ENCODE measurements at regions not wholly inside any gene's neighbourhood (a gene's known extent, or its start where the extent isn't known, plus 50 kb on each side); places are given as distances from the start of the nearest gene placed in this dataset.

DNA sequence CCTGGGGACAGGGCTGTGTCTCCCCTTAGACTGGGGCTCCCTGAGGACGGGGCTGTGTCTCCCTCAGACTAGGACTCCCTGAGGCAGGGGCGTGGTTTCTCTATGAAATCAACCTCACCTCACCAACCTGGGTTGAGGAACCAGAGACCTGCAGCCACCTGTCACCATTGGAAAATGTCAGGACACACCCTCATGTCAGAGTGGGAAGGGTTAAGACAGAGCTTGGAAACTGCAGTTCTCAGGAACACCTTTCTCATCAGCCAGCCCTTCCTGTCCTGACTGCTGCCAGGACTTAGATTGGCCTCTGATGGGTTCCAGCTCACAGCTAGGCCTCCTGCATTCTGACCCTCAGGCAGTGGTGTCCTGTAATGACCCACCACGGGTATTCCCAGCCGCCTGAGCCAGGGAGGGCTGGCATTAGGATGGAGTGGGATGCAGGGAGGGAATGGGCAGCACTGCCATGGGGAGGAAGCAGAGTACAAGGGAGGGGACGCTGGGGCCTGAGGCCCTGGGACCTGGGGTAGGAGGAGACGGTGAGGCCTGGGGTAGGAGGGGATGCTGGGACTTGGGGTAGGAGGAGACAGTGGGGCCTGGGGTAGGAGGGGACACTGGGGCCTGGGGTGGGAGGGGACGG, 76.3 kb downstream of the MRPL14 start:
- in situ Hi-C loops (cut with HindIII; ENCODE audit: low sequenced_read_pairs): no loop called here

DNA sequence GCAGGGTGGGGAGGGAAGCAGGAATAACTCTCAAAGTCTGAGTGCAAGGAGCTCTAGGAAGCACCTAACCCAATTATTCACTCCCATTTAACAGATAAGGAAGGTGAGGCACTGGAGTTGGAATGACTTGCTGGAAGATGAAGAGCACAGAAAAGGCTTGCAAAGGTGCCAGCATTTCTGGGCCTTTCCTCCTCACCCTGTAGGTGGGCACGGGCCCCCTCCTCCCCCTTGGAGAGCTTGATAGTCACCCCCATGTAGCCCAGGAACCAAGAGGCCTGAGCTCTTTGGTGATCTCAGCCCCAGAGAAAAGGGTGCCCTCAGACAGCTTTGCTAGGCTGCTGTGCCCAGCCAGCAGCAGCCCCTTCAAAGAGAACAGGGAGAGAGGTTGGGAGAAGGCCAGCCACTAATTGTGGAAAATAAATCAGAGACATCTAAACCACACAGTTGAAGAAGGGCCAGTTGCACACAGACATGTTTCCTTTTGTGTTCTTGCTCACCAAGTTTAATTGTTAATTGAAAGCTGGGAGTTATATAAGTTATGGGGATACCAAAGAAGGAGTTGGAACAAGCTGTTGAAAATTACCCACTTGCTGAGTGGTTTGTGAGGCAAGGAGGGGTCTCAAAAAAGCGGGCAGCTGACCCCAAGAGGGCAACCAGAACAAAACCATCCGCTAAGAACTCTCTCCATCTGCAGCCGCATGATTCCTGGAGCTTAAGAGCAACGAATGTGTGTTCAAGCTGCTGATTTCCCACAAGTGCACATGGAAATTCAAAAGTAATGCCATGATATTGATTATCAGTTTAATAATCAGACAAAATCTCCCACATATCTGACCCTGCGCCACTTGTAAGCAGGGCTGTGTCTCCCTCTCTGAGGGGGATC, 77.0 kb downstream of the MRPL14 start:
- in situ Hi-C loops (cut with HindIII; ENCODE audit: low sequenced_read_pairs): loop anchor here (5.0 kb wide), 1 partner anchor 73 kb away; no protein-coding TSS in a partner anchor

GRCh38 chr6:44049163-44049988, 77.9 kb downstream of the MRPL14 start:
- in situ Hi-C loops (cut with HindIII; ENCODE audit: low sequenced_read_pairs): loop anchor here (5.0 kb wide), 1 partner anchor 72 kb away; no protein-coding TSS in a partner anchor

DNA sequence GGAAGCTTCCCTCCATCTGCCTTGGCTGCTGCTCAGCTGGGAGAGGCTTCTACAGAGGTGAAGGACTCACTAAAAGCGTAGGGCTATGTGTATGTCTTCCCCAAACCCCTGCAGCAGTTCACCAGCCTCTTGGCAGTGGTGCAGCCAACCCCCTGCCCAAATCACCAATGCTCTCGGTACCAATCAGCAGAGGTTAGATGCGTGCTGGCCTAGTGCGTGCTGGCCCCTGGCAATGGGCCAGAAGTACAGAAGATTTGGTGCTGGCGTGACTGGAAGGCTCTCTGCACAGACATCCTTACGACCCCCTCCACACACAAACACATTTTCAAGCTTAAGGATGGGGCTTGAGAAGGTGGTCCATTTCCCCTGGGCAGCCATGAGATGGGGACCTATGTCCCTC, 79.0 kb downstream of the MRPL14 start:
- in situ Hi-C loops (cut with HindIII; ENCODE audit: low sequenced_read_pairs): loop anchor here (5.0 kb wide), 1 partner anchor 71 kb away; no protein-coding TSS in a partner anchor

DNA sequence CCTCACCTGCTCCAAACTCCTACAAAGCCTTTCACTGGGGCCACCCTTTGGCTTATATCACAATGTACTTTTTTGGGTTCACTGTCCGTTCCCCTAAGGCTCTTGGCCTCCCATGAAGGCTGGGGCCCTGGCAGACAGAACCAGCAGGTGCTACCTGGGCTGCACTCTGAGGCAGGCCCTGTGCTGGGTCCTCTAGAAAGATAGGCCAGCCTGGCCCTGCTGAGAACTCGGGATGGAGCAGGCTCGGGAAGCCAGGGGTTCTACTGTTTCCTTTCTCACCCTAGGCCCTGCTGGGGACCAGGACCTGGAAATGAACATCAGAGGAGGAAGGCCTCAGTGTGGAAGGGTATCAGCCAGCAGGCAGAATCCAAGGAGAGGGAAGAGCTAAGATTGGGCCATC, 79.5 kb downstream of the MRPL14 start:
- in situ Hi-C loops (cut with HindIII; ENCODE audit: low sequenced_read_pairs): loop anchor here (5.0 kb wide), 1 partner anchor 70 kb away; no protein-coding TSS in a partner anchor

DNA sequence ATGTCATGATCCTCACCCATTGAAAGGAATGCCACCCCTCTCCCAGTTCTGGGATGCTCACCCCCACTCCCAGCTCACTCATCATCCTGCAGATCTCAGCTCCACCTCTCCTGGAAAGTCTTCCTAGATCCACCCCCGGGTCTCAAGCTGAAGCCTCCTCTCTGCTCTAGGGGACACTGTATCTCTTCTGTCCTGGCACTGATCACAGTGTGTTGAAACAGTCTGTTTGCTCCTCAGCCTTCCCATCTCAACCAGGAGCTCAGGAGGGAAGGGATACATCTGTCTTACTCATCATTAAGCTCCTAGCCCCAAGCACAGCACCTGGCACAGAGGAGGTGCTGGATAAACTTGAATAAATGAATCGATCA, 80.1 kb downstream of the MRPL14 start:
- in situ Hi-C loops (cut with HindIII; ENCODE audit: low sequenced_read_pairs): loop anchor here (5.0 kb wide), 1 partner anchor 70 kb away; no protein-coding TSS in a partner anchor

DNA sequence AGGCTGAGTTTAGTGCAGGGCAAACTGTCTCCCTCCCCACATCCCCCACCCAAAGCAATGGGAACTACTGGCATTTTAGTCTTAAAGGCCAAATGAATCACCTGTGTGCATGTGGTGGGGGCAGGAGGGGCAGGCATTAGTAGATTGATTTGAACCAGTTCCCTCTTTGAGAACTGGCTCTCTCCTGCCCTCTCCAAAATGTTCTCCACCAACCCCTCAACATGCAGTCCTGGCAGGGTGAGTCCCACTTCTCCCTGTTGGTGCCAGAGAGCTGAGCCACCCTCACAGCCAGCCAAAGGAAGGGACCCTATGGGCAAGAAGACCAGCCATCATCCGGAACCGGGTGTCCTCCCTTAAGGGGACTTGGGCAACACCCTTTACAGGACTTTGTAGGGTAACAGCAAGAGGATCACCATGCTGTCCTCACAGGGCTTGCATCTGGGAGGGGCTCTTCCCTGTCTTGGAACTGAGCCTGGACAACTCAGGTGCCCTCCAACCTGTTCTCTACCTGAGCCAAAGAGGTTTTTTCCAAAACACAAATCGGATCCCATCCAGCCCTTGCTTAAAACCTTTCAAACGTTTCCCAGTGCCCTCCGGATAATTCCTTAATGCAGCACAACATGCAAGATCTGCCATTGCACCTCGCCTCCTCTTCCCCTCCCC, 80.6 kb downstream of the MRPL14 start:
- in situ Hi-C loops (cut with HindIII; ENCODE audit: low sequenced_read_pairs): loop anchor here (5.0 kb wide), 1 partner anchor 69 kb away; no protein-coding TSS in a partner anchor

- in situ Hi-C loops (cut with HindIII; ENCODE audit: low sequenced_read_pairs): loop anchor here (5.0 kb wide), 1 partner anchor 68 kb away; no protein-coding TSS in a partner anchor
These were observed 81.6 kb downstream of the MRPL14 start for GRCh38 chr6:44045672-44046015.

DNA sequence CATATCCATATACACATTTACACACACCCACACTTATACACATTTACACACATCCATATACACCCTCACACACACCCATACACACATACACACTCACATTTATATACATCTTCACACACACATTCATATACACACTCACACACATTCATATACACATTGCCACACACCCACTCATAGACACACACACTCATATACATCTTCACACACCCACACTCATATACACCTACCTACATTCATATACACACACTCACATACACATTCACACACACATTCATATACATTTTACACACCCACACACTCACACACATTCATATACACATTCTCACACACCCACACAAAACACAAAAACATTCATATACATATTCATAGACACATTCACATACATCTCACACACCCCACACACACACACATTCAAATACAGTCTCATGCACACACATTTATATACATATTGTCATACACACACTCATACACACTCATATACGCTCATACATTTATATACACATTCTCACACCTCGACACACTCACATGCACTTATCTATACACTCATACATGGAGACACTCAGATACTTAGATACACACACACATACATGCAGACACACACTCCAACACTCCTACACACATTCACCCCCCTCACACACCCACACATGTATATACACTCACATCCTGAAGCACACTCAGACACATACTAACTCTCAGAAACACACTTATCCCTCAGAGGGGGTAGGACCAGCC, 82.1 kb downstream of the MRPL14 start:
- in situ Hi-C loops (cut with HindIII; ENCODE audit: low sequenced_read_pairs): loop anchor here (5.0 kb wide), 1 partner anchor 68 kb away; no protein-coding TSS in a partner anchor

DNA sequence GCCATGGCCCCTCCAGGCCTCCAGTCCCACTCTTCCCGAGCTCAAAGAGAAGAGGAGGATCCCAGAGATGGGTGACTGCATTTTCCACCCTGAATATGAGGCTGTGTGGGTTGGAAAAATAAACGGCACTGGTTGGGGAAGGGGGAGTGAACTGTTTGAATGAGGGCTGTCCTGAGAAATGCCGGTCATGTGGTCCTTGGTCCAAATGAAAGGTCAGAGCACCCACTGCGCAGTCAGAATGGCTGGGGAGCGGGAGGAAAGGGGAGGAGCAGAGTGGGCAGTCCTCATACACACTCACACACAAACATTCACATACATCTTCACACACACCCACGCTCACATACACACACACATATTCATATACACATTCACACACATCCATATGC, 83.1 kb downstream of the MRPL14 start:
- in situ Hi-C loops (cut with HindIII; ENCODE audit: low sequenced_read_pairs): no loop called here

- in situ Hi-C loops (cut with HindIII; ENCODE audit: low sequenced_read_pairs): no loop called here
These were observed 83.6 kb downstream of the MRPL14 start for GRCh38 chr6:44043479-44044153.

DNA sequence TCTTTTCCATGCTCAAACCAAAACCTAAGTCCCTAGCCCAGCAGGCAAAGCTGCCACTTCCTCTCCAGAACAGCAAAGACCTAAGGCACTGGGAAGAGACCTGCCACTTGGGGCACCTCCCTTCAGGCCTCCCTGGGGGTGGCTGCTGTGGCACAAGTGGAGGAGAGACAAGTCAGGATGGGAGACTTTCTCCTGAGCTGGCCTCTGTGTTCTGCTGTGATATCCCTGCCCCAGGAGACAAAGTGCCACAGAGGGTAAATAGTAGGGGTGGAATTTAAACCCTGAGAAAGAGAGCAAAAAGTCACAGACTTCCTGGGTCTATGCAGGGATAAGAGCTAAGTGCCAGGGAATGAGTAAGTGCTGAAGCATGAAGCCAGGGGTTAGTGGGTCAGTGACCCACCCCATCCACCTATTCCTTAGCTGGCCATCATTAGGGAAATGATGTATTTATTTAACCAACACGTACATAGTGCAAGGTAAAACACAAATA, 84.2 kb downstream of the MRPL14 start:
- in situ Hi-C loops (cut with HindIII; ENCODE audit: low sequenced_read_pairs): no loop called here

DNA sequence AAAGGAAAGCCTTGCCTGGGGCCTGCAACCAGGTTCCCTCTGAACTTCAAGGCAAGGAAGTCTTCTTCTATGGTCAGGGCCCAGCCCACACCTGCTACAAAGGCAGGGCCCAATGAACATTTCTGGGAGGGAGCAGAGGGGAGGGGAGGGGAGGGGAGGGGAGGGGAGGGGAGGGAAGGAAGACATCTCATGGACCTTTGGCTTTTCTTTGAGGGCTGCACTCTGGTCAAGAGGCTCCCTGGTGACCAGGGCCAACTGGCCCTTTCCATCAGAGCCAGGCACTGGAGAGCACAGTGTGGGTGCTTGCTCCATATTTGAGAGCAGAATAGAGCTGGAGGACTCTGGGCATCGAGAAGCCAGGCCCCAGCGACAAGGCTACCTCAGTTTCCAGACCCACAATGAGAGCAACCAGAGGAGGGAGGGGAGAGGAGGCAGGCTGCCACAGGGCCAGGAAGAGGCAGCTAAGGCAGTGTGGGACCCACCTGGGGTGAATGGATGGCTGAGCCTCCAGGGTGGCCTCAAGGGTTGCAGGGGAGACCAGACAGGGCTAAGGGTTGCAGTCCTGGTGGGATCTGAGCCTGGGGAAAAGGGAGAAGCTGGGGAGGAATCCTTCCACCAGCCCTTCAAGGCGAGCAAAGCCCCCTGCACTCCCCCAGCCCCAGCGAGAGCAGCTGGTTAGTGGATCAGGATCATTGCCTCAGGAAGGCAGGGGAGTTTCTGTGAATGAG, 84.8 kb downstream of the MRPL14 start:
- in situ Hi-C loops (cut with HindIII; ENCODE audit: low sequenced_read_pairs): no loop called here

DNA sequence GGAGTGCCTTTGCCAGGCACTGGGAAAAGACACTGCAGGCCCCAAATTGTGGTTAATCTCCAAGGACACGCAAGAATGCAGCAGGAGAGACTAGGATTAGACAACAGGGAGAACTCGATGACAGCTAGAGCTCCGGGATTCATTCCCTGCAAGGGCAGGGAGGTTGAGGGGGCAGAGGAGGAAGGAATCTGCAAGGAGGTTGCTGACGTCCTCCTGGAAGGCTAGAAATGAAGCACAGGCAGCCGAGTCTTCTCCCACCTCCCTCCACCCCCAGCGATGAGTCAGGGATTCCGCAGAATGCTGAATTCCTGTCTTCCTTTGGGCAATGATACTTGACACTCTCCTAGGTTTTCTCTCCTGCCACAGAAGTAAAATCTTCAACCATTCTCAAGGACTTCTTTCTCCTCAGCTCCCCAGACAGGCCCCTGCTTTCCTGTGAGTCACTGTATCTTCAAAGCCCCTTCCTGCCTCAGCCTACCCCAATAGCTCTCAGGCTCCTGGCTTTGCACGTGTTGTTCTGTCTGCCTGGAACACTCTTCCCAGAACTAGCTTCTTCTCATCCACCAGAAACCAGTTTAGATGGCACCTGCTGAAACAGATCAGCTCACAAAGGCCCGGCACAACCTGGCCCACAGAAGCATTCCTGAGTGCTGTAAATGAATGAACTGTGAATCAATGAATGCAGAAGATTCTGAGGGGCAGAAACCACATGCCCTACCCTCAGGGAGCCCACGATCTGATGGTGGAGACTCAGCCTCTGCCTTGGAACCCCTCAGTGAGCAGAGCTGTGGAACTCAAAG, 85.6 kb downstream of the MRPL14 start:
- in situ Hi-C loops (cut with HindIII; ENCODE audit: low sequenced_read_pairs): no loop called here

DNA sequence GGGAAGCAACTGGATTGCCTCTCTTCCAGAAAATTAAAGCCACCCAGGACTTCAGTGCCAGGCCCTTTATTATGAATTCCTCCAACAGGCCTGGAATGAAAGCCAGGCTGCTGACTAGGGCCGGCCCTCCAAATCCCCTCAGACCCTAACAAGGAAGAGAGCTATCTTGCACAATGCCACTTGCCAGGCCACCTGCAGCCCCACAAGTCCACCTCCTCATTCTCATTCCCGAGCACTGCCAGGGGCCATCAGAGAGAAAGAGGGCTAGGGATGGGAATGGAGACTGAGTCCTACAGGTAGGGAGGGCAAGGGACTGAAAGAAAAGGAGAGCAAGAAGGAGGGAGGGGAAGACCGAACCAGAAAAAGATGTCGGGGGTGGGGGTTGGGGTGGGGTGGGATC, 86.5 kb downstream of the MRPL14 start:
- in situ Hi-C loops (cut with HindIII; ENCODE audit: low sequenced_read_pairs): no loop called here

- in situ Hi-C loops (cut with HindIII; ENCODE audit: low sequenced_read_pairs): no loop called here
These were observed 87.4 kb downstream of the MRPL14 start for GRCh38 chr6:44039839-44040350.

- in situ Hi-C loops (cut with HindIII; ENCODE audit: low sequenced_read_pairs): no loop called here
These were observed 88.0 kb downstream of the MRPL14 start for GRCh38 chr6:44039191-44039719.
